Neuronal stem cell (in vitro differentiated cells): ENCODE measurements at regions not wholly inside any gene's neighbourhood (a gene's known extent, or its start where the extent isn't known, plus 50 kb on each side); places are given as distances from the start of the nearest gene placed in this dataset.
"Not testable (repeated sequence)": the region's sequence is repeated elsewhere in the genome, so short reads cannot be mapped to it uniquely, and the experiment has no call there.

Experiments
- DNase-seq: peaks from one replicate; pipeline ENCODE4 v3.0.0-alpha.2; 2013; ENCODE audit warnings: low spot score
- H2AFZ ChIP-seq: one replicate; pipeline ENCODE4 v1.6.1; 2013; ENCODE audit warnings: mild to moderate bottlenecking, low read length, inconsistent platforms
- H2AK5ac ChIP-seq: 2 replicates; pipeline ENCODE4 v1.6.1; 2013; ENCODE audit warnings: low read depth, mild to moderate bottlenecking, inconsistent platforms, low read length, moderate library complexity, mixed read lengths
- H2BK120ac ChIP-seq: 2 replicates; pipeline ENCODE4 v1.6.1; 2013; ENCODE audit warnings: low read depth, mild to moderate bottlenecking, inconsistent platforms, low read length, moderate library complexity, mixed read lengths
- H2BK12ac ChIP-seq: one replicate; pipeline ENCODE4 v1.6.1; 2013; ENCODE audit warnings: low read length, inconsistent platforms
- H2BK15ac ChIP-seq: 2 replicates; pipeline ENCODE4 v1.6.1; 2013; ENCODE audit warnings: mild to moderate bottlenecking, low read length, inconsistent platforms, mixed read lengths
- H2BK5ac ChIP-seq: one replicate; pipeline ENCODE4 v1.6.1; 2013; ENCODE audit warnings: inconsistent platforms, mild to moderate bottlenecking, low read length, moderate library complexity
- H3K14ac ChIP-seq: one replicate; pipeline ENCODE4 v1.6.1; 2013; ENCODE audit warnings: low read length, inconsistent platforms
- H3K18ac ChIP-seq: 2 replicates; pipeline ENCODE4 v1.6.1; 2013; ENCODE audit warnings: low read length, inconsistent platforms
- H3K23ac ChIP-seq: 2 replicates; pipeline ENCODE4 v1.6.1; 2013; ENCODE audit warnings: low read depth, mild to moderate bottlenecking, mixed read lengths, low read length, inconsistent platforms; ENCODE audit not compliant: poor library complexity
- H3K27ac ChIP-seq: replicated peaks from 3 replicates; pipeline ENCODE4 v1.5.1; 2013; ENCODE audit warnings: low read length, inconsistent platforms
- H3K27me3 ChIP-seq, 3 experiments: 2 replicates each; pipeline ENCODE4 v1.6.1; 2013; ENCODE audit warnings: low read length in 3 of 3, mild to moderate bottlenecking in 2 of 3, inconsistent platforms in 1 of 3, low read depth in 1 of 3, mixed read lengths in 1 of 3, moderate library complexity in 1 of 3; ENCODE audit not compliant: control insufficient read depth in 3 of 3, insufficient read depth in 3 of 3
- H3K36me3 ChIP-seq, 2 donors: replicated peaks in 1 of 2; 2 replicates each; pipeline ENCODE4 v1.6.1; 2013; ENCODE audit warnings: low read length in 2 of 2; ENCODE audit not compliant: control insufficient read depth in 2 of 2, insufficient read depth in 2 of 2
- H3K4ac ChIP-seq: 2 replicates; pipeline ENCODE4 v1.6.1; 2013; ENCODE audit warnings: inconsistent platforms, mild to moderate bottlenecking, low read length, moderate library complexity
- H3K4me1 ChIP-seq, 2 donors: 1 replicate in 1 of 2; 2 replicates in 1 of 2; pipeline ENCODE4 v1.6.1; 2013; ENCODE audit warnings: low read length in 2 of 2, low read depth in 1 of 2; ENCODE audit not compliant: control insufficient read depth in 2 of 2, insufficient read depth in 1 of 2
- H3K4me2 ChIP-seq: one replicate; pipeline ENCODE4 v1.6.1; 2013; ENCODE audit warnings: mild to moderate bottlenecking, low read length, inconsistent platforms; ENCODE audit not compliant: insufficient read depth, poor library complexity, severe bottlenecking
- H3K4me3 ChIP-seq, 2 donors: 2 replicates each; pipeline ENCODE4 v1.5.1; 2013; ENCODE audit warnings: low read length in 2 of 2, mild to moderate bottlenecking in 2 of 2, inconsistent platforms in 1 of 2, moderate library complexity in 1 of 2
- H3K79me1 ChIP-seq: one replicate; pipeline ENCODE4 v1.6.1; 2013; ENCODE audit warnings: low read depth, mild to moderate bottlenecking, inconsistent platforms, low read length, moderate library complexity
- H3K9ac ChIP-seq: one replicate; pipeline ENCODE4 v1.6.1; 2013; ENCODE audit warnings: mild to moderate bottlenecking, low read depth, low read length, inconsistent platforms; ENCODE audit not compliant: poor library complexity
- H3K9me3 ChIP-seq, 2 donors: replicated peaks in 1 of 2; 2 replicates each; pipeline versions ENCODE3 to v1.6.1; 2013; ENCODE audit warnings: low read length in 2 of 2, mild to moderate bottlenecking in 2 of 2, inconsistent platforms in 1 of 2, low read depth in 1 of 2, mixed read lengths in 1 of 2, moderate library complexity in 1 of 2; ENCODE audit not compliant: control insufficient read depth in 2 of 2, insufficient read depth in 1 of 2
- H4K8ac ChIP-seq: one replicate; pipeline ENCODE4 v1.6.1; 2013; ENCODE audit warnings: low read depth, mild to moderate bottlenecking, inconsistent platforms, low read length, moderate library complexity
- H4K91ac ChIP-seq: one replicate; pipeline ENCODE4 v1.6.1; 2013; ENCODE audit warnings: low read length, low read depth, mild to moderate bottlenecking, inconsistent platforms; ENCODE audit not compliant: poor library complexity
- WGBS, 2 donors: extraction: QIAGEN DNeasy Blood & Tissue Kit; methylation state at CpG; one replicate each; pipeline ENCODE4 v1.1.7; 2013; ENCODE audit warnings: missing lambda C conversion rate in 2 of 2, mixed read lengths in 1 of 2; ENCODE audit not compliant: insufficient read length in 2 of 2, insufficient replicate concordance in 1 of 2; ENCODE audit errors: extremely low coverage in 2 of 2; 5-methylcytosine and 5-hydroxymethylcytosine counted together

- no peak overlapping the region for H4K91ac ChIP-seq
- no peak overlapping the region for H3K23ac ChIP-seq
- no peak for DNase-seq
- no peaks in the 10 kb centered on the region for H3K4me1 ChIP-seq
- no CpG with 5 or more reads among the region's 1 CpG for WGBS, 2 donors
- no peak overlapping the region for H3K18ac ChIP-seq
- no peaks in the 10 kb centered on the region for H3K9me3 ChIP-seq
- no peak overlapping the region for H3K14ac ChIP-seq
- H3K4me2 ChIP-seq = no peak overlapping the region
- H2AFZ ChIP-seq = no peak overlapping the region
- H2BK15ac ChIP-seq = no peak overlapping the region
- no peak overlapping the region for H2BK12ac ChIP-seq
- no peak overlapping the region for H2AK5ac ChIP-seq
- H3K27me3 ChIP-seq = no peaks in the 10 kb centered on the region
- no peak overlapping the region for H2BK5ac ChIP-seq
- H2BK120ac ChIP-seq = no peak overlapping the region
- H3K4me3 ChIP-seq = no peak overlapping the region
- H4K8ac ChIP-seq = no peak overlapping the region
- H3K9ac ChIP-seq = no peak overlapping the region
- no peaks in the 10 kb centered on the region for H3K79me1 ChIP-seq
- H3K4ac ChIP-seq = no peak overlapping the region
- H3K36me3 ChIP-seq = no peaks in the 10 kb centered on the region
- H3K27ac ChIP-seq = no peak overlapping the region
Measured at GRCh38 chr6:140713495-140713894, 1339.0 kb upstream of the CITED2 start.

- no peak overlapping the region for H4K91ac ChIP-seq
- no peaks in the 10 kb centered on the region for H3K27me3 ChIP-seq
- H3K4me1 ChIP-seq = no peaks in the 10 kb centered on the region
- no peak overlapping the region for H2BK5ac ChIP-seq
- H3K79me1 ChIP-seq = no peaks in the 10 kb centered on the region
- H3K36me3 ChIP-seq = no peaks in the 10 kb centered on the region
- no CpG with 5 or more reads among the region's 3 CpGs for WGBS, 2 donors
- H3K4me3 ChIP-seq = no peak overlapping the region
- no peak overlapping the region for H3K9ac ChIP-seq
- H3K27ac ChIP-seq = no peak overlapping the region
- no peak overlapping the region for H2BK120ac ChIP-seq
- H3K14ac ChIP-seq = no peak overlapping the region
- H2BK12ac ChIP-seq = no peak overlapping the region
- no peaks in the 10 kb centered on the region for H3K9me3 ChIP-seq
- no peak overlapping the region for H4K8ac ChIP-seq
- no peak overlapping the region for H3K23ac ChIP-seq
- H2AK5ac ChIP-seq = no peak overlapping the region
- no peak for DNase-seq
- no peak overlapping the region for H3K4ac ChIP-seq
- no peak overlapping the region for H3K4me2 ChIP-seq
- H2AFZ ChIP-seq = no peak overlapping the region
- H2BK15ac ChIP-seq = no peak overlapping the region
- H3K18ac ChIP-seq = no peak overlapping the region
Measured at GRCh38 chr6:140711019-140711613, 1336.7 kb upstream of the CITED2 start.

- Histone ChIP-seq H3K79me1 (no peaks in the 10 kb centered on the region), H2BK15ac (no peak overlapping the region), H4K8ac (no peak overlapping the region), H3K27me3 (no peaks in the 10 kb centered on the region), H4K91ac (no peak overlapping the region), H3K4me3 (no peak overlapping the region), H3K27ac (no peak overlapping the region), H3K18ac (no peak overlapping the region), H3K9me3 (no peaks in the 10 kb centered on the region), H3K4me2 (no peak overlapping the region), H3K36me3 (no peaks in the 10 kb centered on the region), H2BK5ac (no peak overlapping the region), H3K14ac (no peak overlapping the region), H2BK12ac (no peak overlapping the region), H2AFZ (peak overlapping the region; percentile 49), H3K9ac (no peak overlapping the region), H3K4ac (no peak overlapping the region), H2AK5ac (no peak overlapping the region), H2BK120ac (no peak overlapping the region), H3K23ac (no peak overlapping the region), H3K4me1 (no peaks in the 10 kb centered on the region)
- no peak for DNase-seq
- WGBS, 2 donors = no CpG with 5 or more reads among the region's 1 CpG
Measured at GRCh38 chr6:140708441-140708840, 1334.0 kb upstream of the CITED2 start.

- H3K9ac ChIP-seq, H2BK15ac ChIP-seq, H3K9me3 ChIP-seq, H3K36me3 ChIP-seq, H3K27me3 ChIP-seq, H2BK12ac ChIP-seq, H3K14ac ChIP-seq, H3K4me1 ChIP-seq, H4K91ac ChIP-seq, H3K4me2 ChIP-seq, H3K18ac ChIP-seq, H4K8ac ChIP-seq, H3K79me1 ChIP-seq, DNase-seq, H2BK5ac ChIP-seq, H3K4ac ChIP-seq, H2AK5ac ChIP-seq, H2AFZ ChIP-seq, H3K4me3 ChIP-seq, H2BK120ac ChIP-seq, H3K23ac ChIP-seq, H3K27ac ChIP-seq: not testable (repeated sequence)
- no CpG with 5 or more reads among the region's 1 CpG for WGBS, 2 donors
Measured at GRCh38 chr6:140704008-140704407, 1329.6 kb upstream of the CITED2 start.
